GM12873 (cell line): ENCODE measurements at regions not wholly inside any gene's neighbourhood (a gene's known extent, or its start where the extent isn't known, plus 50 kb on each side); places are given as distances from the start of the nearest gene placed in this dataset.

ENCODE experiments used
- CTCF ChIP-seq: IDR thresholded peaks from 2 replicates; pipeline ENCODE4 v1.5.1; 2012; ENCODE audit warnings: low read depth, mild to moderate bottlenecking, moderate library complexity, low read length, control low read depth; ENCODE audit not compliant: insufficient read depth; ENCODE audit errors: missing control alignments

- TF ChIP-seq CTCF: no peak
These were observed 123.3 kb upstream of the SH3BP4 start for GRCh38 chr2:234828382-234829073.

- no peak for TF ChIP-seq CTCF
These were observed 124.5 kb upstream of the SH3BP4 start for GRCh38 chr2:234827096-234827860.

- TF ChIP-seq CTCF: no peak
These were observed 125.1 kb upstream of the SH3BP4 start for GRCh38 chr2:234826681-234827080.

GRCh38 chr2:234825616-234826015, 126.2 kb upstream of the SH3BP4 start:
- TF ChIP-seq CTCF: no peak

- TF ChIP-seq CTCF: no peak
These were observed 127.9 kb upstream of the SH3BP4 start for GRCh38 chr2:234823877-234824376.

GRCh38 chr2:234823196-234823876, 128.5 kb upstream of the SH3BP4 start:
- no peak for TF ChIP-seq CTCF

GRCh38 chr2:234821946-234822475, 129.8 kb upstream of the SH3BP4 start:
- no peak for TF ChIP-seq CTCF
